ENCODE measurements at regions not wholly inside any gene's neighbourhood (a gene's known extent, or its start where the extent isn't known, plus 50 kb on each side); places are given as distances from the start of the nearest gene placed in this dataset.

DNA sequence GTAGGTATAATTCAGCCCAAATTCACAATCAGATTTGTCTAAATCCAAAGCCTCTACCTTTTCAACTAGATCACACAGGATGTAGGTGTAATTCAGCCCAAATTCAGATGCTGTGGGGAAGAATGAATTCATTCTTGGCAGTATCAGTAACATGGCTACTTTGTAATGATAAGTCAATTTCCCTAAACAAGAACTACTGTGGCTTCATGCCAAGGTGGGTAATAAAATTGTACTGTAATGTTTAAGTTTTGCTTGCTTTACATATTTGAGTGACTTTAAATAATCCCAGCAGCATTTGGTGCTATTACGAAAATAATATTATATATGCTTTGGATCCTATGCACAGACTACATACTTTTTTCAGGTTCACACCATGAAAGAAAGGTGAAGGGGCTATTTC, 239.1 kb downstream of the HDGFL1 start:
- TF ChIP-seq CTCF (IDR thresholded peaks at IDR 0.05; ENCODE audit: low read length) (no peak), EZH2 (IDR thresholded peaks at IDR 0.05; ENCODE audit: borderline replicate concordance, low read length) (no peak)

All from OCI-LY1 (cell line).